ENCODE measurements at regions not wholly inside any gene's neighbourhood (a gene's known extent, or its start where the extent isn't known, plus 50 kb on each side); places are given as distances from the start of the nearest gene placed in this dataset.

DNA sequence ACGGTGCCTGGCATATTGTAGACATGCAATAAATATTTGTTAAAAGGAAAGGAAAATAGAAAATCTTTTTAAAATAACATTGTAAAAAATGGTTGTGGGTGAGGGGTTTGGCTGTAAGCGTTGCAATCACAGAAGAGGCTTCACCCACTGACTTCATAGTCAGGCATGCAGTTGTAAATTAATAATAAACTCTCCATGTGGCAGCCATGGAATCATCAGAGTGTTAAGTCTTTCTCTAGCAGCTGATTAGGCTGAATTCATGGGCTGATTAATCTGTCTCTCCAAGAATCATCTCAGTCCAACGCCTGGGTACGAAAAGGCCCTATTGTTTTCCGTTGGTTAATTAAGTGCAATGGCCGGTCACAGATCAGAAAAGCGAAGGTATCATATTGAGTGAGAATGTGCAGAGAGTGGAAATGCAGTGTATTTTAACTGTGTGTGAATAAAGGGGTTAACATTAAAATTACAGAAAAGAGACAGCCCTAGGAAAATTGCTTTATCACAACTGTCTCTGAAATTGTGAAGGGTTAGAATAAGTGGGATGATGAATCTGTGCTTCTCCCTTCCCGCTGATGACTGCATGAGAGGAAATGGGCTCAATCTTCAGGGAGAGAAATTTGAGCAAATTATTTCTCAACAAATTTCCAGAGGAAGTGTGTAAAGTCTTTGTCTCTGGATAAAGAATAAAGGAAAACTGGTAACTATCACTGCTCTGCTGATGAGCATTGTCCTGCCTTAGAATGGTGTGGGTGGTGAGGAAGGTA is 269.0 kb downstream of the FAM76B start:
- no peak overlapping the region for H3K4me3 ChIP-seq (ENCODE audit: low read length)
- no peaks in the 10 kb centered on the region for H3K9me3 ChIP-seq (ENCODE audit: insufficient read depth, low read length)
- H3K27me3 ChIP-seq (ENCODE audit: low read depth, low read length): no peaks in the 10 kb centered on the region
- H3K4me1 ChIP-seq (ENCODE audit: low read length): peaks cover 2% of the 10 kb centered on the region
- H3K27ac ChIP-seq (ENCODE audit: low read length): no peak overlapping the region
- no peaks in the 10 kb centered on the region for H4K20me1 ChIP-seq (ENCODE audit: insufficient read depth, low read length)
- H2AFZ ChIP-seq (ENCODE audit: low read depth, low read length): no peak overlapping the region
- TF ChIP-seq EZH2phosphoT487 (IDR thresholded peaks at IDR 0.05; ENCODE audit: low read depth): no peak
- no peak overlapping the region for H3K4me2 ChIP-seq (ENCODE audit: low read length)
- H3K36me3 ChIP-seq (replicated peaks; ENCODE audit: low read depth, low read length): no peaks in the 10 kb centered on the region
- no peak overlapping the region for H3K9ac ChIP-seq (ENCODE audit: low read length)
- H3K79me2 ChIP-seq (ENCODE audit: low read length): no peaks in the 10 kb centered on the region

DNA sequence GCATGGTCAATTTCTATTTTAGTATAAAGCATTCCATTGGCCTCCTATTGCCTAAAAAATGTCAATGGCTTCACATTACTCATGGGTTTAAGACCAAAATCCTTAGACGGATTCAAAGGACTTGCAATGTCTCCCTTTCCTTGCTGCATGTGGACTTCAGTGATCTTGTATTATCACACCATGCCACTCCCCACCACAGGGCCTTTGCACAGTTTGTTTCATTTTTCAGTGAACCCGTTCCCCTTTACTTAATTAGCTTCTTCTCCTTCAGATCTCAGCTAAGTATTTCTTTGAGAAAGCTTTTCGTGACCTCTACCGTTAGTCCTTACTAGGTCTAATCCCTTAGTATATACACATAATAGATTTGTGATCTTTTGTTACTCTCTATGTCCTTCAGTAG is 269.7 kb downstream of the FAM76B start:
- Histone ChIP-seq H3K4me1 (ENCODE audit: low read length) (peaks cover 8% of the 10 kb centered on the region), H3K36me3 (replicated peaks; ENCODE audit: low read depth, low read length) (no peaks in the 10 kb centered on the region), H3K4me3 (ENCODE audit: low read length) (no peak overlapping the region), H3K4me2 (ENCODE audit: low read length) (no peak overlapping the region), H3K79me2 (ENCODE audit: low read length) (no peaks in the 10 kb centered on the region), H3K27ac (ENCODE audit: low read length) (no peak overlapping the region), H2AFZ (ENCODE audit: low read depth, low read length) (no peak overlapping the region), H3K9ac (ENCODE audit: low read length) (no peak overlapping the region), H4K20me1 (ENCODE audit: insufficient read depth, low read length) (no peaks in the 10 kb centered on the region), H3K27me3 (ENCODE audit: low read depth, low read length) (no peaks in the 10 kb centered on the region), H3K9me3 (ENCODE audit: insufficient read depth, low read length) (no peaks in the 10 kb centered on the region)
- no peak for TF ChIP-seq CTCF (IDR thresholded peaks at IDR 0.05; ENCODE audit: low read depth, low read length)

DNA sequence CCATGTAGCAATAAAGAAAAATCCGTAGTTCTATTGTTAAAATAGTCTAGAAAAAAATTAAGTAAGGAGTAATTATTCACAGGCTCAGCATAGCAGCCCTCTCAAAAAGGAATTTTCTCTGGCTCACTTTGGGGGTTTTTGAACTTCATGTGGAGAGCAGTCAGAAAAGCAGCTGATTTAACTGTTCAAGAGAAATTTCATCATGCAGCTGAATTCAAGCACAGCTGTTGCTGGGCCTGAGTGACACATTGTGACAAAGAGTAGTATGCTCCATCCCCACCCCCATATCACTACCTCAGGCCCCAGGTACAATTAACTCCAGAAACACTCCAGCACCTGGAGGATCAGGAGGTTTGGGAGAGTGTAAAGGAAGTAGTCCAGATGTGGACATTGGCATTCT is 272.1 kb downstream of the FAM76B start:
- no peaks in the 10 kb centered on the region for H3K36me3 ChIP-seq (replicated peaks; ENCODE audit: low read depth, low read length)
- no peaks in the 10 kb centered on the region for H4K20me1 ChIP-seq (ENCODE audit: insufficient read depth, low read length)
- H3K9ac ChIP-seq (ENCODE audit: low read length): no peak overlapping the region
- H3K27me3 ChIP-seq (ENCODE audit: low read depth, low read length): no peaks in the 10 kb centered on the region
- peaks cover 11% of the 10 kb centered on the region for H3K4me1 ChIP-seq (ENCODE audit: low read length)
- no peaks in the 10 kb centered on the region for H3K9me3 ChIP-seq (ENCODE audit: insufficient read depth, low read length)
- H3K79me2 ChIP-seq (ENCODE audit: low read length): no peaks in the 10 kb centered on the region
- TF ChIP-seq CTCF (IDR thresholded peaks at IDR 0.05; ENCODE audit: low read depth, low read length): no peak
- TF ChIP-seq EZH2phosphoT487 (IDR thresholded peaks at IDR 0.05; ENCODE audit: low read depth): no peak
- H3K27ac ChIP-seq (ENCODE audit: low read length): no peak overlapping the region
- H3K4me2 ChIP-seq (ENCODE audit: low read length): no peak overlapping the region
- no peak overlapping the region for H3K4me3 ChIP-seq (ENCODE audit: low read length)
- H2AFZ ChIP-seq (ENCODE audit: low read depth, low read length): no peak overlapping the region

- Histone ChIP-seq H3K4me1 (ENCODE audit: low read length) (peaks cover 11% of the 10 kb centered on the region), H3K4me2 (ENCODE audit: low read length) (no peak overlapping the region), H3K79me2 (ENCODE audit: low read length) (no peaks in the 10 kb centered on the region), H2AFZ (ENCODE audit: low read depth, low read length) (no peak overlapping the region), H3K36me3 (replicated peaks; ENCODE audit: low read depth, low read length) (no peaks in the 10 kb centered on the region), H3K27ac (ENCODE audit: low read length) (no peak overlapping the region), H3K27me3 (ENCODE audit: low read depth, low read length) (no peaks in the 10 kb centered on the region), H3K4me3 (ENCODE audit: low read length) (no peak overlapping the region), H3K9me3 (ENCODE audit: insufficient read depth, low read length) (no peaks in the 10 kb centered on the region), H3K9ac (ENCODE audit: low read length) (no peak overlapping the region), H4K20me1 (ENCODE audit: insufficient read depth, low read length) (no peaks in the 10 kb centered on the region)
- no peak for TF ChIP-seq EZH2phosphoT487 (IDR thresholded peaks at IDR 0.05; ENCODE audit: low read depth)
- no peak for TF ChIP-seq CTCF (IDR thresholded peaks at IDR 0.05; ENCODE audit: low read depth, low read length)
Measured at GRCh38 chr11:95516786-95517185, 272.8 kb downstream of the FAM76B start.

All from OCI-LY3 (cell line).